HepG2 (cell line): ENCODE measurements at regions not wholly inside any gene's neighbourhood (a gene's known extent, or its start where the extent isn't known, plus 50 kb on each side); places are given as distances from the start of the nearest gene placed in this dataset.
A peak's percentile ranks its signal among the peaks of the same experiment; 100 is the strongest.

Experiments
- EED ChIP-seq: sonication (generic); formaldehyde crosslinking; IDR thresholded peaks from 2 replicates; pipeline ENCODE4 v1.5.0; 2020; ENCODE audit warnings: mild to moderate bottlenecking, missing genetic modification reagents
- POGZ ChIP-seq: sonication (generic); formaldehyde crosslinking; IDR thresholded peaks from 2 replicates; pipeline ENCODE4 v1.4.0; 2020; ENCODE audit warnings: mild to moderate bottlenecking, missing genetic modification reagents
- TAF1 ChIP-seq: sonication (generic); formaldehyde crosslinking; IDR thresholded peaks from 2 replicates; pipeline ENCODE4 v1.4.0; 2020; ENCODE audit warnings: missing genetic modification reagents
- TF ChIP-seq, protein P1 (sequence below): sonication (generic); formaldehyde crosslinking; IDR thresholded peaks from 2 replicates; pipeline ENCODE4 v1.4.0; 2020; ENCODE audit warnings: mild to moderate bottlenecking, missing genetic modification reagents
- TF ChIP-seq, protein P2 (sequence below): sonication (generic); formaldehyde crosslinking; IDR thresholded peaks from 2 replicates; pipeline ENCODE4 v1.4.0; 2020; ENCODE audit warnings: missing genetic modification reagents, borderline replicate concordance

DNA sequence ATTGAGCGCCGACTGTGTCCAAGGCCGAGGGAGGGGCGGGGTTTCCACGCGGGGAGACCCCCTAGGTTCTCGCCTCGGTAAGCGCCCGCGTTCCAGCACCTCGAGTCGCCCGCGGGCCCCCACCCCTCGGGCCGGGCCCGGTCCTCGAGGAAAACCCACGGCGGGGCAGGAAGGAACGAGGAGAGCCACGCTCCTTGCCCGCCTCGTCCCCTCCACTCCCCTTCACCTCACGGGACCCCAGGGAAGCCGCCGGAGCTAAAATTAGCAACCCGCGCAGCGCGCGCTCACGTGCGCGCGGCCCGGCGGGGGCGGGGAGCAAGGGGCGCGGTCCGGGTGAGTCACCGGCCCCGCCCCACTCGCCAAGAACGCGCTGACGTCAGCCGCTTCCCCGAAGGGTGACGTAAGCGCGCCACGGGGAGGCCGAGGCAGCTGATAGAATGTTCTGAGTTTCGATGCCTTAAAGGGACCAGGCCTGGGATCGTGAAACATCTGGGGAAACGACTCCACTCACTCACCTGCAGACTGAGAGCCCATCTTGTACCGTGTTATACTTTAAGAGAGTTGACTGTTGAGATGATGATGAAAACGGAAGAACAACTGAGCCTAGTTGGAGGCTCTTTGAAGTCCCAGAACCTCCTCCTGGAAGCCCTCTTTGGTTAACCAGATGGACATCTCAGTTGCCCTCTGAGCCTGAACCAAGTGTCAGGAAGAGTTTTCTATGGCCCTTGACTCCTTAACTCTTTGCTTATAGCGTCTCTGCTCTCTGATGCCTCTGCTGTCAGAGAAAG, 49.7 kb upstream of the ATF3 start (continued):
- TF ChIP-seq EED (CRISPR knock-in tag): 0 out of 2 replicates have a peak, but pooled peaks have one; percentile 41
- peak; percentile 74 for TF ChIP-seq POGZ (CRISPR knock-in tag)
- TF ChIP-seq, protein P1, sequence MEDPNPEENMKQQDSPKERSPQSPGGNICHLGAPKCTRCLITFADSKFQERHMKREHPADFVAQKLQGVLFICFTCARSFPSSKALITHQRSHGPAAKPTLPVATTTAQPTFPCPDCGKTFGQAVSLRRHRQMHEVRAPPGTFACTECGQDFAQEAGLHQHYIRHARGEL (CRISPR knock-in tag): no peak
- TF ChIP-seq TAF1: peak; percentile 32; the same call in 1 of the 2 replicates
- TF ChIP-seq, protein P2, sequence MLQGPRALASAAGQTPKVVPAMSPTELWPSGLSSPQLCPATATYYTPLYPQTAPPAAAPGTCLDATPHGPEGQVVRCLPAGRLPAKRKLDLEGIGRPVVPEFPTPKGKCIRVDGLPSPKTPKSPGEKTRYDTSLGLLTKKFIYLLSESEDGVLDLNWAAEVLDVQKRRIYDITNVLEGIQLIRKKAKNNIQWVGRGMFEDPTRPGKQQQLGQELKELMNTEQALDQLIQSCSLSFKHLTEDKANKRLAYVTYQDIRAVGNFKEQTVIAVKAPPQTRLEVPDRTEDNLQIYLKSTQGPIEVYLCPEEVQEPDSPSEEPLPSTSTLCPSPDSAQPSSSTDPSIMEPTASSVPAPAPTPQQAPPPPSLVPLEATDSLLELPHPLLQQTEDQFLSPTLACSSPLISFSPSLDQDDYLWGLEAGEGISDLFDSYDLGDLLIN (CRISPR knock-in tag): no peak
